ENCODE measurements at regions not wholly inside any gene's neighbourhood (a gene's known extent, or its start where the extent isn't known, plus 50 kb on each side); places are given as distances from the start of the nearest gene placed in this dataset.

- TF ChIP-seq CTCF (conservative IDR thresholded peaks at IDR 0.05; ENCODE audit: low read length) = no peak
- DNase-seq (ENCODE audit: low read depth) = no peak
- no peak overlapping the region for H3K4me3 ChIP-seq (ENCODE audit: low read length)
Measured at GRCh38 chr11:81059356-81059755, 1618.5 kb upstream of the TENM4 start.

DNA sequence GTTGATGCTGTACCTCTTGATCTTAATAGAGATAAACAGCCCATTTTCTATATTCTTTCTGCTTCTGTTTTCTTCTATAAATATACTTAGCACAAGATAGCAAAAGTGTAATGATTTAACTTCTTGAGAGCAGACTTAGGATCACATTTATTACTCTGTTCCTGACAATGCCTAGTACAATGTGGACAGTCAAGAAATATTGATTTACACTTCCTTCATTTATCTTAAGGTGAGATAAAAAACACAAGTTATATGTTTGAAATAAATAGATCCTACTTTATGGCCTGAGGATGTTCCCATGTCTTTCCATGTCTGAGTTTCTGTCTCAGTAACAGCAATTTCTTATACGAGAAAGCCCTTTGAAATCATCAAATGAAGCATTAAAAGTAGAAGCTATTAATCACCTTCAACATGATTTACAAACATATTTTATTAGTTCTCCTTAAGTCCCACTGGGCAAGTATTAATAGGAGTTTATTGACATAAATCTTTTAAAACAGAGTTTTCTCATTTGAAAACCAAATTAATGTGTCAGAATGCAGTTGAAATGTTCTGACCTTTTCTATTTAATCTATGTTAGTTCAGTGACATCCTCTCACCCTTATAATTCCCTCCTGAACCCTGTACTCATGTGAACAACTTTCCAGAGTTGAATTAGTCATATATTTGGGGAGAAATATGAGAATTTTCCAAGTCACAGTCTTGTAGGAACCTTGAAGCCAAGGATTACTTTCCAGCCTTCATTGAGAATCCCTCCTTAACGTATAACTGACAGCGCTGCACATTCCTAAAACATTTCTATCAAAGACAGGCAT lies 1611.7 kb upstream of the TENM4 start:
- no peak overlapping the region for H3K4me3 ChIP-seq (ENCODE audit: low read length)
- no peak for DNase-seq (ENCODE audit: low read depth)
- TF ChIP-seq CTCF (conservative IDR thresholded peaks at IDR 0.05; ENCODE audit: low read length) = no peak

DNA sequence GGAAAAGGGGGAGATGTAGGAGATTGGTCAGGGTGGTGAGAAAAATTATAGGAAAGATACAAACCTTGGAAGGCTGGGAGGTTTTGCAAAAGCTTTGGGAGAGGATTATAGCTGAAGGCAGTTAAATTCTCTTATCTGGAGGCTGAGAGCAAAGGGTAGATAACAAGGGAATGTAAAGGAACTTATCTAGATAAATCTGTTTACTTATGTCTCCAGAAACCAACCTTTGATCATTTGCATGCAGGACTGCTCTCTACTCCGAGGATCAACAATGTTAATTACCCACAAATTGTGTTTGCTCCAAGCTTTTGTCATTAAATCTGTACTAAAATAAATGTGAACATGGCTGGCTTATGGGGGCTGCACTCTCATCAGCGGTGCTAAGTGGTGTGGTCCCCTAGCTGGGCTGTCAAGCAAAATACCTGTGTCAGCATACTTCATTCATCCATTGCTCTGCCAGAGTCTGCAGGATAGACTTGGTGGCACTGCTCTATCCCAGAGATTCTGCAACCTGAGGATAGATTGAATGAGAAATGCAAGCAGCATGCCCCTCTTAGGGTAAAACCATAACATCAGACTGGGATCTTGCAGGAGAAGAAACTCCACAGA lies 1599.2 kb upstream of the TENM4 start:
- no peak for DNase-seq (ENCODE audit: low read depth)
- H3K4me3 ChIP-seq (ENCODE audit: low read length) = no peak overlapping the region
- no peak for TF ChIP-seq CTCF (conservative IDR thresholded peaks at IDR 0.05; ENCODE audit: low read length)

GRCh38 chr11:81036168-81036870 lies 1595.5 kb upstream of the TENM4 start:
- no peak for DNase-seq (ENCODE audit: low read depth)
- no peak overlapping the region for H3K4me3 ChIP-seq (ENCODE audit: low read length)
- no peak for TF ChIP-seq CTCF (conservative IDR thresholded peaks at IDR 0.05; ENCODE audit: low read length)

DNA sequence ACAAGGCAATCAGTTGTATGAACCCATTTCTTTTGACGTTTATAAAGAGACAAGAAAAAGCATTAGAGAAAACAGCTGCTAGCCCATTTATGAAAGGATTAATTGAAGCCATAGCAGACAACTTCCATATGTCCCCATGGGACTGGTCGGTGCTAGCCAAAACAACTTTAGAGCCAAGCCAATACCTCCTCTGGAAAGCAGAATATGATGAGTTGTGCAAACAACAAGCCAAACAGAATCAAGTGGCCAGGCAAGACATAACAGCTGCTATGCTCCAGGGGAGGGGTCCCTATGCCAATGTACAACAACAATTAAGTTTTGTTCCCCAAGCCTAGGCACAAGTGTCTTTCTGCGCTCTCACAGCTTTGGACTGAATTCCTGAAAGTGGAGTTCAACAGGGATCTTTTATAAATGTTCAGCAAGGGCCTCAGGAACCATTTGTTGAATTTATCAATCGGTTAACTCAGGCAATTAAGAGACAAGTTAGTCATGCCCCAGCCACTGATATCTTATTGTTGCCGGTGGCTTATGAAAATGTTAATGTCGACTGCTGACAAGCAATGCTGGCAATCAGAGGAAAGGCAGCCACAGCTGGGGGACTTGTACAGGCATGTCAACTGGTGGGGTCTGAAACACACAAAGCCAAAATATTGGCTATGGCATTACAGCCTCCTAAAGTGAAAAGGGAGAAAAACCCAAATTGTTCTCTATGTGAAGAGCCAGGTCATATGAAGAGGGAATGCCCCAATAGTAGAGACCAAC lies 1593.1 kb upstream of the TENM4 start:
- DNase-seq (ENCODE audit: low read depth) = no peak
- no peak for TF ChIP-seq CTCF (conservative IDR thresholded peaks at IDR 0.05; ENCODE audit: low read length)

GRCh38 chr11:81032906-81033305 lies 1592.1 kb upstream of the TENM4 start:
- H3K4me3 ChIP-seq (ENCODE audit: low read length) = no peak overlapping the region
- TF ChIP-seq CTCF (conservative IDR thresholded peaks at IDR 0.05; ENCODE audit: low read length) = no peak
- no peak for DNase-seq (ENCODE audit: low read depth)

More for the DNA sequence above, 1593.1 kb upstream of the TENM4 start:
- H3K4me3 ChIP-seq (ENCODE audit: low read length) = no peak overlapping the region
